K562 (cell line): ENCODE measurements at regions not wholly inside any gene's neighbourhood (a gene's known extent, or its start where the extent isn't known, plus 50 kb on each side); places are given as distances from the start of the nearest gene placed in this dataset.

Experiments used
- ATAC-seq: fragments of 200-7000 bp; cut with Tn5 transposase; 3 replicates; pipeline ENCODE4 v1.9.1; 2020; ENCODE audit warnings: moderate library complexity
- BruUV-seq: library from RNA; stranded (reverse); fragments of 400-500 nt; replicated peaks from 2 replicates; lab custom pipeline; 2021; lab: Mats Ljungman, UMichigan
- CTCF ChIA-PET: fragments of 300-600 bp; formaldehyde crosslinking; extraction: SDS; loops from one replicate; lab custom pipeline; 2021; ENCODE audit warnings: low intra/inter-chr PET ratio; lab: Yijun Ruan, JAX
- POLR2A ChIA-PET: fragments of 300-600, 350-650 bp; sonication (Branson Sonifier 250); formaldehyde crosslinking; extraction: SDS; loops from one replicate; lab custom pipeline; 2021; ENCODE audit warnings: antibody characterized with exemption, inconsistent platforms; lab: Yijun Ruan, JAX
- DNase-seq, 4 experiments: peaks; one replicate each; pipeline versions ENCODE4 v3.0.0 to v3.0.0-alpha.2; 2011 to 2018; ENCODE audit warnings: low spot score in 3 of 4, mixed read lengths in 3 of 4; ENCODE audit errors: extremely low read depth in 1 of 4
- FAIRE-seq: peaks from 2 replicates; lab custom pipeline; 2011; peaks lifted over from hg19 to GRCh38; lab: Jason Lieb, UNC
- H2AFZ ChIP-seq: 2 replicates; pipeline ENCODE4 v1.6.0; 2011; ENCODE audit warnings: low read depth, low read length, control low read depth, inconsistent platforms
- H3K27ac ChIP-seq: fragments of 200-600 bp; 3 replicates; pipeline ENCODE4 v1.8.0; 2011; ENCODE audit warnings: low read depth, mild to moderate bottlenecking, control low read depth, inconsistent platforms, low read length, moderate library complexity, mixed read lengths; ENCODE audit errors: extremely low read depth
- H3K27me3 ChIP-seq, 2 experiments: fragments of 300-600 bp in 1 of 2; 2 replicates in 1 of 2; 3 replicates in 1 of 2; pipeline versions ENCODE4 v1.6.0 to v1.8.0; 2011; ENCODE audit warnings: inconsistent platforms in 2 of 2, low read length in 2 of 2, mild to moderate bottlenecking in 1 of 2, mixed read lengths in 1 of 2, moderate library complexity in 1 of 2; ENCODE audit not compliant: control insufficient read depth in 2 of 2, insufficient read depth in 2 of 2
- H3K36me3 ChIP-seq: fragments of 300-600 bp; 3 replicates; pipeline ENCODE4 v1.8.0; 2011; ENCODE audit warnings: mild to moderate bottlenecking, low read length, inconsistent platforms; ENCODE audit not compliant: control insufficient read depth, insufficient read depth
- H3K4me1 ChIP-seq, 2 experiments: fragments of 200-600 bp in 1 of 2; replicated peaks in 1 of 2; 2 replicates in 1 of 2; 3 replicates in 1 of 2; pipeline versions ENCODE4 v1.5.1 to v1.8.0; 2011; ENCODE audit warnings: inconsistent platforms in 2 of 2, low read length in 2 of 2, mild to moderate bottlenecking in 1 of 2, mixed read lengths in 1 of 2, moderate library complexity in 1 of 2; ENCODE audit not compliant: control insufficient read depth in 2 of 2, insufficient read depth in 2 of 2
- H3K4me2 ChIP-seq: 2 replicates; pipeline ENCODE4 v1.6.1; 2011; ENCODE audit warnings: low read length, control low read depth, inconsistent platforms, mixed read lengths; ENCODE audit not compliant: insufficient read depth
- H3K4me3 ChIP-seq: fragments of 200-600 bp; sonication (generic), shearing (Covaris generic); 2 replicates; pipeline ENCODE4 v1.5.1; 2016; ENCODE audit warnings: control low read depth, inconsistent platforms
- H3K79me2 ChIP-seq: fragments of 200-600 bp; 3 replicates; pipeline ENCODE4 v1.8.0; 2011; ENCODE audit warnings: low read length, inconsistent platforms; ENCODE audit not compliant: control insufficient read depth, insufficient read depth
- H3K9ac ChIP-seq, 2 experiments: 2 replicates each; pipeline versions ENCODE4 v1.6.0 to v1.6.1; 2011; ENCODE audit warnings: low read depth in 2 of 2, low read length in 2 of 2, control low read depth in 1 of 2, inconsistent platforms in 1 of 2, mild to moderate bottlenecking in 1 of 2, mixed read lengths in 1 of 2; ENCODE audit not compliant: insufficient read depth in 1 of 2
- H3K9me1 ChIP-seq: one replicate; pipeline ENCODE4 v1.6.0; 2011; ENCODE audit warnings: inconsistent platforms, mild to moderate bottlenecking, low read length, moderate library complexity; ENCODE audit not compliant: control insufficient read depth, insufficient read depth
- H3K9me3 ChIP-seq: replicated peaks from 2 replicates; pipeline ENCODE4 v1.5.1; 2011; ENCODE audit warnings: low read depth, low read length, inconsistent platforms; ENCODE audit not compliant: control insufficient read depth, insufficient read depth
- H4K20me1 ChIP-seq: replicated peaks from 2 replicates; pipeline ENCODE4 v1.6.1; 2011; ENCODE audit warnings: low read length, inconsistent platforms, mixed read lengths; ENCODE audit not compliant: control insufficient read depth, insufficient read depth
- HNRNPL ChIP-seq: fragments of 200-400 bp; formaldehyde crosslinking; IDR thresholded peaks from 2 replicates; pipeline ENCODE4 v1.6.1; 2017; ENCODE audit warnings: low read depth, mild to moderate bottlenecking, low read length
- NFXL1 ChIP-seq: fragments of 450-650 bp; formaldehyde crosslinking; IDR thresholded peaks from 2 replicates; pipeline ENCODE4 v1.4.0; 2021; ENCODE audit warnings: mild to moderate bottlenecking
- NR3C1 ChIP-seq: sonication (generic); formaldehyde crosslinking; IDR thresholded peaks from 2 replicates; pipeline ENCODE4 v1.8.1; 2022; ENCODE audit warnings: missing genetic modification reagents
- PHB2 ChIP-seq: fragments of 450-650 bp; IDR thresholded peaks from 2 replicates; pipeline ENCODE4 v1.6.1; 2017; ENCODE audit warnings: low read depth
- RBFOX2 ChIP-seq: fragments of 200-400 bp; formaldehyde crosslinking; IDR thresholded peaks from 2 replicates; pipeline ENCODE4 v1.6.1; 2017; ENCODE audit warnings: low read depth, mild to moderate bottlenecking, low read length, moderate library complexity
- RBM39 ChIP-seq: fragments of 200-400 bp; formaldehyde crosslinking; optimal IDR thresholded peaks from 2 replicates; pipeline ENCODE3; 2018; ENCODE audit warnings: low read depth, low read length
- TAF7 ChIP-seq: fragments of 450-650 bp; IDR thresholded peaks from 2 replicates; pipeline ENCODE4 v1.6.1; 2016; ENCODE audit warnings: missing genetic modification characterization, missing compliant biosample characterization
- ZNF77 ChIP-seq: fragments of 250-450 bp; sonication (Bioruptor Pico); IDR thresholded peaks from 2 replicates; pipeline ENCODE4 v1.5.0; 2020
- WGBS: fragments of 100-300 bp; shearing (Covaris generic); methylation state at CpG from one replicate; pipeline ENCODE4 v1.1.6; 2016; ENCODE audit warnings: low coverage, mixed read lengths; ENCODE audit not compliant: insufficient coverage; ENCODE audit errors: missing lambda C conversion rate; 5-methylcytosine and 5-hydroxymethylcytosine counted together
- in situ Hi-C: fragments of 300-500 bp; cut with MboI; formaldehyde crosslinking; loops from 4 replicates; pipeline ENCODE4 v1.15.0; 2018; ENCODE audit warnings: inconsistent platforms, mixed read lengths
- intact Hi-C: fragments of 100-400 bp; cut with micrococcal nuclease; formaldehyde crosslinking; loops from 2 replicates; pipeline ENCODE4 v1.14.2; 2022
- TF ChIP-seq, protein P1 (sequence below), 2 experiments: fragments of 450-650 bp in 1 of 2; IDR thresholded peaks; 2 replicates each; pipeline ENCODE4 v1.6.1; 2011 to 2017; ENCODE audit warnings: low read depth in 2 of 2, antibody characterized with exemption in 1 of 2, borderline replicate concordance in 1 of 2, low read length in 1 of 2, mild to moderate bottlenecking in 1 of 2, mixed read lengths in 1 of 2; ENCODE audit not compliant: control insufficient read depth in 1 of 2
- TF ChIP-seq, protein P2 (sequence below): sonication (generic); formaldehyde crosslinking; IDR thresholded peaks from 2 replicates; pipeline ENCODE4 v1.8.0; 2023; ENCODE audit warnings: mild to moderate bottlenecking, missing genetic modification reagents
- TF ChIP-seq, protein P3 (sequence below): fragments of 250-450 bp; sonication (Bioruptor Pico); IDR thresholded peaks from 2 replicates; pipeline ENCODE4 v1.5.0; 2022; ENCODE audit warnings: mild to moderate bottlenecking
- TF ChIP-seq, protein P4 (sequence below): sonication (generic); formaldehyde crosslinking; IDR thresholded peaks from 2 replicates; pipeline ENCODE4 v1.8.0; 2022; ENCODE audit warnings: mild to moderate bottlenecking, low read depth, missing genetic modification reagents

DNA sequence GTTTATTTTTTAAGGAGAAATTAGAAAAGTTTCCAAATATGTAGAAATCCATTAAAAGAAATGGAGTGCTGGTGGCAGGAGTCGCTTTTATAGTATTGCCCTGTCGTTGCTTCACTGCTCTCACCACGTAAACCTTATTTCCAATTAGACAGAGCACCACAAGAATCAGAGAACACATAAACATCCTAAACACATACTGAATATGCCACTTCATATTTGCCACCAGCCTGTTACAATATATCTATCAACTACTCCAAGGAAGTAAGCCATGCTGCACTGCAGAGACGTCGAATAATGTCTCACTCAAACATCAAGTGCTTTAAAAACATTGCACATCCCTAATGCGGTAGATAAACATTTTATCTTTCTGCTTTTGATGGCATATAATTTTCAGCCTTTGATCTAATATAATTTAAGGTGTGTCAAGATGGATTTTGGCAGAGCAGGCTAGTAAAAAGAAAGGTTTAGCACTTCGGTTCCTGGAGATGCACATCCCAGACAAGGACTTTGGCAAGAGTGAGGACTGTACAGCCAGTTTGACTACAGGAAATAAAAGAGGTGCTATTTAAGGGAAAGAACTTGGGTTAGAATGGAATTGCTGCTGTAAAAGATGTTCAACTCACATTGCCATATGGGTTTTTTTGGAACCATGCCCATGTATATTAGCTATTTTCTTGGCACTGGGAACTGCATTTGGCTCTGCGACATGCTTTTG, 932.3 kb downstream of the EFNB2 start:
- Histone ChIP-seq H3K9ac (no peak overlapping the region), H3K4me1 (no peaks in the 10 kb centered on the region), H4K20me1 (no peaks in the 10 kb centered on the region), H3K27ac (no peak overlapping the region), H3K27me3 (no peaks in the 10 kb centered on the region), H3K79me2 (no peaks in the 10 kb centered on the region), H3K4me3 (no peak overlapping the region), H3K9me3 (no peaks in the 10 kb centered on the region), H2AFZ (no peak overlapping the region), H3K4me2 (no peak overlapping the region), H3K36me3 (no peaks in the 10 kb centered on the region), H3K9me1 (no peaks in the 10 kb centered on the region)
- FAIRE-seq = no peak
- WGBS = 0% methylated on average over 7 of the region's 8 CpGs
- CTCF ChIA-PET = no interaction called here
- ATAC-seq = no peak
- no TSS peak for BruUV-seq
- POLR2A ChIA-PET = no interaction called here
- intact Hi-C loops (no loop called here), in situ Hi-C loops (no loop called here)
- DNase-seq = no peak
- TF ChIP-seq, protein P1, sequence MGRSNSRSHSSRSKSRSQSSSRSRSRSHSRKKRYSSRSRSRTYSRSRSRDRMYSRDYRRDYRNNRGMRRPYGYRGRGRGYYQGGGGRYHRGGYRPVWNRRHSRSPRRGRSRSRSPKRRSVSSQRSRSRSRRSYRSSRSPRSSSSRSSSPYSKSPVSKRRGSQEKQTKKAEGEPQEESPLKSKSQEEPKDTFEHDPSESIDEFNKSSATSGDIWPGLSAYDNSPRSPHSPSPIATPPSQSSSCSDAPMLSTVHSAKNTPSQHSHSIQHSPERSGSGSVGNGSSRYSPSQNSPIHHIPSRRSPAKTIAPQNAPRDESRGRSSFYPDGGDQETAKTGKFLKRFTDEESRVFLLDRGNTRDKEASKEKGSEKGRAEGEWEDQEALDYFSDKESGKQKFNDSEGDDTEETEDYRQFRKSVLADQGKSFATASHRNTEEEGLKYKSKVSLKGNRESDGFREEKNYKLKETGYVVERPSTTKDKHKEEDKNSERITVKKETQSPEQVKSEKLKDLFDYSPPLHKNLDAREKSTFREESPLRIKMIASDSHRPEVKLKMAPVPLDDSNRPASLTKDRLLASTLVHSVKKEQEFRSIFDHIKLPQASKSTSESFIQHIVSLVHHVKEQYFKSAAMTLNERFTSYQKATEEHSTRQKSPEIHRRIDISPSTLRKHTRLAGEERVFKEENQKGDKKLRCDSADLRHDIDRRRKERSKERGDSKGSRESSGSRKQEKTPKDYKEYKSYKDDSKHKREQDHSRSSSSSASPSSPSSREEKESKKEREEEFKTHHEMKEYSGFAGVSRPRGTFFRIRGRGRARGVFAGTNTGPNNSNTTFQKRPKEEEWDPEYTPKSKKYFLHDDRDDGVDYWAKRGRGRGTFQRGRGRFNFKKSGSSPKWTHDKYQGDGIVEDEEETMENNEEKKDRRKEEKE (IDR thresholded peaks at IDR 0.05; ENCODE audit: borderline replicate concordance in 1 of 2, control insufficient read depth in 1 of 2, low read depth in 2 of 2, low read length in 1 of 2) = no peak
- no peak for TF ChIP-seq ZNF77 (CRISPR knock-in tag)
- no peak for TF ChIP-seq NR3C1
- TF ChIP-seq, protein P2, sequence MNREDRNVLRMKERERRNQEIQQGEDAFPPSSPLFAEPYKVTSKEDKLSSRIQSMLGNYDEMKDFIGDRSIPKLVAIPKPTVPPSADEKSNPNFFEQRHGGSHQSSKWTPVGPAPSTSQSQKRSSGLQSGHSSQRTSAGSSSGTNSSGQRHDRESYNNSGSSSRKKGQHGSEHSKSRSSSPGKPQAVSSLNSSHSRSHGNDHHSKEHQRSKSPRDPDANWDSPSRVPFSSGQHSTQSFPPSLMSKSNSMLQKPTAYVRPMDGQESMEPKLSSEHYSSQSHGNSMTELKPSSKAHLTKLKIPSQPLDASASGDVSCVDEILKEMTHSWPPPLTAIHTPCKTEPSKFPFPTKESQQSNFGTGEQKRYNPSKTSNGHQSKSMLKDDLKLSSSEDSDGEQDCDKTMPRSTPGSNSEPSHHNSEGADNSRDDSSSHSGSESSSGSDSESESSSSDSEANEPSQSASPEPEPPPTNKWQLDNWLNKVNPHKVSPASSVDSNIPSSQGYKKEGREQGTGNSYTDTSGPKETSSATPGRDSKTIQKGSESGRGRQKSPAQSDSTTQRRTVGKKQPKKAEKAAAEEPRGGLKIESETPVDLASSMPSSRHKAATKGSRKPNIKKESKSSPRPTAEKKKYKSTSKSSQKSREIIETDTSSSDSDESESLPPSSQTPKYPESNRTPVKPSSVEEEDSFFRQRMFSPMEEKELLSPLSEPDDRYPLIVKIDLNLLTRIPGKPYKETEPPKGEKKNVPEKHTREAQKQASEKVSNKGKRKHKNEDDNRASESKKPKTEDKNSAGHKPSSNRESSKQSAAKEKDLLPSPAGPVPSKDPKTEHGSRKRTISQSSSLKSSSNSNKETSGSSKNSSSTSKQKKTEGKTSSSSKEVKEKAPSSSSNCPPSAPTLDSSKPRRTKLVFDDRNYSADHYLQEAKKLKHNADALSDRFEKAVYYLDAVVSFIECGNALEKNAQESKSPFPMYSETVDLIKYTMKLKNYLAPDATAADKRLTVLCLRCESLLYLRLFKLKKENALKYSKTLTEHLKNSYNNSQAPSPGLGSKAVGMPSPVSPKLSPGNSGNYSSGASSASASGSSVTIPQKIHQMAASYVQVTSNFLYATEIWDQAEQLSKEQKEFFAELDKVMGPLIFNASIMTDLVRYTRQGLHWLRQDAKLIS (CRISPR knock-in tag) = no peak
- TF ChIP-seq HNRNPL = no peak
- TF ChIP-seq, protein P3, sequence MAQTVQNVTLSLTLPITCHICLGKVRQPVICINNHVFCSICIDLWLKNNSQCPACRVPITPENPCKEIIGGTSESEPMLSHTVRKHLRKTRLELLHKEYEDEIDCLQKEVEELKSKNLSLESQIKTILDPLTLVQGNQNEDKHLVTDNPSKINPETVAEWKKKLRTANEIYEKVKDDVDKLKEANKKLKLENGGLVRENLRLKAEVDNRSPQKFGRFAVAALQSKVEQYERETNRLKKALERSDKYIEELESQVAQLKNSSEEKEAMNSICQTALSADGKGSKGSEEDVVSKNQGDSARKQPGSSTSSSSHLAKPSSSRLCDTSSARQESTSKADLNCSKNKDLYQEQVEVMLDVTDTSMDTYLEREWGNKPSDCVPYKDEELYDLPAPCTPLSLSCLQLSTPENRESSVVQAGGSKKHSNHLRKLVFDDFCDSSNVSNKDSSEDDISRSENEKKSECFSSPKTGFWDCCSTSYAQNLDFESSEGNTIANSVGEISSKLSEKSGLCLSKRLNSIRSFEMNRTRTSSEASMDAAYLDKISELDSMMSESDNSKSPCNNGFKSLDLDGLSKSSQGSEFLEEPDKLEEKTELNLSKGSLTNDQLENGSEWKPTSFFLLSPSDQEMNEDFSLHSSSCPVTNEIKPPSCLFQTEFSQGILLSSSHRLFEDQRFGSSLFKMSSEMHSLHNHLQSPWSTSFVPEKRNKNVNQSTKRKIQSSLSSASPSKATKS (CRISPR knock-in tag) = no peak
- no peak for TF ChIP-seq RBM39
- no peak for TF ChIP-seq TAF7 (tag)
- no peak for TF ChIP-seq PHB2
- no peak for TF ChIP-seq RBFOX2
- TF ChIP-seq, protein P4, sequence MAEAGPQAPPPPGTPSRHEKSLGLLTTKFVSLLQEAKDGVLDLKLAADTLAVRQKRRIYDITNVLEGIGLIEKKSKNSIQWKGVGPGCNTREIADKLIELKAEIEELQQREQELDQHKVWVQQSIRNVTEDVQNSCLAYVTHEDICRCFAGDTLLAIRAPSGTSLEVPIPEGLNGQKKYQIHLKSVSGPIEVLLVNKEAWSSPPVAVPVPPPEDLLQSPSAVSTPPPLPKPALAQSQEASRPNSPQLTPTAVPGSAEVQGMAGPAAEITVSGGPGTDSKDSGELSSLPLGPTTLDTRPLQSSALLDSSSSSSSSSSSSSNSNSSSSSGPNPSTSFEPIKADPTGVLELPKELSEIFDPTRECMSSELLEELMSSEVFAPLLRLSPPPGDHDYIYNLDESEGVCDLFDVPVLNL (CRISPR knock-in tag) = no peak
- TF ChIP-seq NFXL1 (CRISPR knock-in tag) = no peak
